ENCODE measurements at regions not wholly inside any gene's neighbourhood (a gene's known extent, or its start where the extent isn't known, plus 50 kb on each side); places are given as distances from the start of the nearest gene placed in this dataset.

- no peak overlapping the region for H3K4me3 ChIP-seq
- TF ChIP-seq CTCF (IDR thresholded peaks at IDR 0.05) = no peak
- no peak for DNase-seq (ENCODE audit: low spot score)
- no peak overlapping the region for H3K27ac ChIP-seq
Measured at GRCh38 chr1:181872562-181872961, 188.9 kb downstream of the ZNF648 start.

GRCh38 chr1:181863736-181864135 is 197.8 kb downstream of the ZNF648 start:
- no peak overlapping the region for H3K27ac ChIP-seq
- H3K4me3 ChIP-seq = no peak overlapping the region
- TF ChIP-seq CTCF (IDR thresholded peaks at IDR 0.05) = no peak
- DNase-seq (ENCODE audit: low spot score) = no peak

GRCh38 chr1:181863006-181863405 is 198.5 kb downstream of the ZNF648 start:
- DNase-seq (ENCODE audit: low spot score) = no peak
- TF ChIP-seq CTCF (IDR thresholded peaks at IDR 0.05) = no peak

GRCh38 chr1:181858135-181858534 is 203.4 kb downstream of the ZNF648 start:
- TF ChIP-seq CTCF (IDR thresholded peaks at IDR 0.05) = no peak
- H3K27ac ChIP-seq = no peak overlapping the region
- DNase-seq (ENCODE audit: low spot score) = no peak
- no peak overlapping the region for H3K4me3 ChIP-seq

More at GRCh38 chr1:181863006-181863405, 198.5 kb downstream of the ZNF648 start:
- no peak overlapping the region for H3K27ac ChIP-seq
- no peak overlapping the region for H3K4me3 ChIP-seq

Measured in coronary artery (tissue), 2 donors.